ENCODE measurements at regions not wholly inside any gene's neighbourhood (a gene's known extent, or its start where the extent isn't known, plus 50 kb on each side); places are given as distances from the start of the nearest gene placed in this dataset.

- no peak for DNase-seq (ENCODE audit: low spot score)
- no peaks in the 10 kb centered on the region for H3K4me1 Mint-ChIP-seq
- no peaks in the 10 kb centered on the region for H3K27me3 Mint-ChIP-seq (ENCODE audit: insufficient read depth, low read depth, poor library complexity)
- H3K36me3 Mint-ChIP-seq (ENCODE audit: low read depth): no peaks in the 10 kb centered on the region; the same call in 2 of the 3 replicates
- Histone ChIP-seq H3K27me3 (ENCODE audit: insufficient read depth) (no peaks in the 10 kb centered on the region), H4K20me1 (replicated peaks; ENCODE audit: insufficient read depth) (no peaks in the 10 kb centered on the region), H2AFZ (no peak overlapping the region), H3F3A (replicated peaks; ENCODE audit: low read depth) (no peaks in the 10 kb centered on the region), H3K79me2 (replicated peaks; ENCODE audit: insufficient read depth) (no peaks in the 10 kb centered on the region), H3K4me2 (no peak overlapping the region), H3K27ac (ENCODE audit: low read depth) (no peak overlapping the region), H3K4me3 (no peak overlapping the region), H3K9me2 (ENCODE audit: insufficient read depth) (no peaks in the 10 kb centered on the region), H3K4me1 (ENCODE audit: insufficient read depth) (no peaks in the 10 kb centered on the region), H3K36me3 (ENCODE audit: insufficient read depth) (no peaks in the 10 kb centered on the region)
- no peak overlapping the region for H3K27ac Mint-ChIP-seq
- TF ChIP-seq ZNF114 (CRISPR knock-in tag; IDR thresholded peaks at IDR 0.05) (no peak), EZH2 (IDR thresholded peaks at IDR 0.05; ENCODE audit: low read depth, unreplicated experiment) (no peak), NANOG (IDR thresholded peaks at IDR 0.05; ENCODE audit: borderline replicate concordance) (no peak), ZNF462 (CRISPR knock-in tag; IDR thresholded peaks at IDR 0.05) (no peak), ZNF331 (CRISPR knock-in tag; IDR thresholded peaks at IDR 0.05; ENCODE audit: low read depth) (no peak), STAT1 (IDR thresholded peaks at IDR 0.05; ENCODE audit: unreplicated experiment) (no peak), CREB1 (CRISPR knock-in tag; IDR thresholded peaks at IDR 0.05; ENCODE audit: low read depth) (no peak), EZH2phosphoT487 (IDR thresholded peaks at IDR 0.05; ENCODE audit: unreplicated experiment) (no peak), POLR2AphosphoS5 (IDR thresholded peaks at IDR 0.05; ENCODE audit: low read depth) (no peak), JUNB (IDR thresholded peaks at IDR 0.05; ENCODE audit: unreplicated experiment) (no peak)
- TF ChIP-seq, protein P1, sequence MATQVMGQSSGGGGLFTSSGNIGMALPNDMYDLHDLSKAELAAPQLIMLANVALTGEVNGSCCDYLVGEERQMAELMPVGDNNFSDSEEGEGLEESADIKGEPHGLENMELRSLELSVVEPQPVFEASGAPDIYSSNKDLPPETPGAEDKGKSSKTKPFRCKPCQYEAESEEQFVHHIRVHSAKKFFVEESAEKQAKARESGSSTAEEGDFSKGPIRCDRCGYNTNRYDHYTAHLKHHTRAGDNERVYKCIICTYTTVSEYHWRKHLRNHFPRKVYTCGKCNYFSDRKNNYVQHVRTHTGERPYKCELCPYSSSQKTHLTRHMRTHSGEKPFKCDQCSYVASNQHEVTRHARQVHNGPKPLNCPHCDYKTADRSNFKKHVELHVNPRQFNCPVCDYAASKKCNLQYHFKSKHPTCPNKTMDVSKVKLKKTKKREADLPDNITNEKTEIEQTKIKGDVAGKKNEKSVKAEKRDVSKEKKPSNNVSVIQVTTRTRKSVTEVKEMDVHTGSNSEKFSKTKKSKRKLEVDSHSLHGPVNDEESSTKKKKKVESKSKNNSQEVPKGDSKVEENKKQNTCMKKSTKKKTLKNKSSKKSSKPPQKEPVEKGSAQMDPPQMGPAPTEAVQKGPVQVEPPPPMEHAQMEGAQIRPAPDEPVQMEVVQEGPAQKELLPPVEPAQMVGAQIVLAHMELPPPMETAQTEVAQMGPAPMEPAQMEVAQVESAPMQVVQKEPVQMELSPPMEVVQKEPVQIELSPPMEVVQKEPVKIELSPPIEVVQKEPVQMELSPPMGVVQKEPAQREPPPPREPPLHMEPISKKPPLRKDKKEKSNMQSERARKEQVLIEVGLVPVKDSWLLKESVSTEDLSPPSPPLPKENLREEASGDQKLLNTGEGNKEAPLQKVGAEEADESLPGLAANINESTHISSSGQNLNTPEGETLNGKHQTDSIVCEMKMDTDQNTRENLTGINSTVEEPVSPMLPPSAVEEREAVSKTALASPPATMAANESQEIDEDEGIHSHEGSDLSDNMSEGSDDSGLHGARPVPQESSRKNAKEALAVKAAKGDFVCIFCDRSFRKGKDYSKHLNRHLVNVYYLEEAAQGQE (IDR thresholded peaks at IDR 0.05; ENCODE audit: unreplicated experiment): no peak
- TF ChIP-seq, protein P2, sequence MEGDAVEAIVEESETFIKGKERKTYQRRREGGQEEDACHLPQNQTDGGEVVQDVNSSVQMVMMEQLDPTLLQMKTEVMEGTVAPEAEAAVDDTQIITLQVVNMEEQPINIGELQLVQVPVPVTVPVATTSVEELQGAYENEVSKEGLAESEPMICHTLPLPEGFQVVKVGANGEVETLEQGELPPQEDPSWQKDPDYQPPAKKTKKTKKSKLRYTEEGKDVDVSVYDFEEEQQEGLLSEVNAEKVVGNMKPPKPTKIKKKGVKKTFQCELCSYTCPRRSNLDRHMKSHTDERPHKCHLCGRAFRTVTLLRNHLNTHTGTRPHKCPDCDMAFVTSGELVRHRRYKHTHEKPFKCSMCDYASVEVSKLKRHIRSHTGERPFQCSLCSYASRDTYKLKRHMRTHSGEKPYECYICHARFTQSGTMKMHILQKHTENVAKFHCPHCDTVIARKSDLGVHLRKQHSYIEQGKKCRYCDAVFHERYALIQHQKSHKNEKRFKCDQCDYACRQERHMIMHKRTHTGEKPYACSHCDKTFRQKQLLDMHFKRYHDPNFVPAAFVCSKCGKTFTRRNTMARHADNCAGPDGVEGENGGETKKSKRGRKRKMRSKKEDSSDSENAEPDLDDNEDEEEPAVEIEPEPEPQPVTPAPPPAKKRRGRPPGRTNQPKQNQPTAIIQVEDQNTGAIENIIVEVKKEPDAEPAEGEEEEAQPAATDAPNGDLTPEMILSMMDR (conservative IDR thresholded peaks at IDR 0.05; ENCODE audit: low read depth in 2 of 2): no peak
- TF ChIP-seq, protein P3, sequence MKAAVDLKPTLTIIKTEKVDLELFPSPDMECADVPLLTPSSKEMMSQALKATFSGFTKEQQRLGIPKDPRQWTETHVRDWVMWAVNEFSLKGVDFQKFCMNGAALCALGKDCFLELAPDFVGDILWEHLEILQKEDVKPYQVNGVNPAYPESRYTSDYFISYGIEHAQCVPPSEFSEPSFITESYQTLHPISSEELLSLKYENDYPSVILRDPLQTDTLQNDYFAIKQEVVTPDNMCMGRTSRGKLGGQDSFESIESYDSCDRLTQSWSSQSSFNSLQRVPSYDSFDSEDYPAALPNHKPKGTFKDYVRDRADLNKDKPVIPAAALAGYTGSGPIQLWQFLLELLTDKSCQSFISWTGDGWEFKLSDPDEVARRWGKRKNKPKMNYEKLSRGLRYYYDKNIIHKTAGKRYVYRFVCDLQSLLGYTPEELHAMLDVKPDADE (IDR thresholded peaks at IDR 0.05): no peak
- no peak for ATAC-seq
- no peak overlapping the region for H3K4me3 Mint-ChIP-seq
- peaks cover 51% of the 10 kb centered on the region for H3K9me3 Mint-ChIP-seq
Measured at GRCh38 chrX:81021478-81021877, 180.2 kb downstream of the HMGN5 start.
